ENCODE measurements at regions not wholly inside any gene's neighbourhood (a gene's known extent, or its start where the extent isn't known, plus 50 kb on each side); places are given as distances from the start of the nearest gene placed in this dataset.

DNA sequence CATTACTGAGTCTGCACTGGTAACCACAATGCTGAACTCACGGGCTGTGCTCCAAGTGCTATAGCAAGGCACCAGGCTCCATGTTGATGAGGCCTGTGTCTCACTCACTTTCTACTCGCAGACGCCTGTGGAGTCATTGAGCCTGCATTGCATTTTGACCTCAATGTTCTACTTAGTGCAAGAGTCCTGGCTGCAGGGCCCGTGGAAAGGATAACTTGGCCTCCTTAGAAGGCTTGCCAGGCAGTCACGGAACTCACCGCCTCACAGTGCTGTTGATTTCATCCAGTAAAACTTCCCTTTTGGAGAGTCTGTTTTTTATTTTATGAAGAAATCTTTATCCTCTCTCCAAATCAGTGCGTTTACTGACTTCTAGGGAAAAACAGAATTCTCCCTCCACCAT lies 290.4 kb downstream of the RNF144A start:
- Histone ChIP-seq H3K9me1 (ENCODE audit: control insufficient read depth, insufficient read depth, low read length) (no peaks in the 10 kb centered on the region), H3K79me2 (ENCODE audit: control insufficient read depth, insufficient read depth, low read length) (no peaks in the 10 kb centered on the region), H2AFZ (ENCODE audit: low read depth, low read length) (no peak overlapping the region), H4K20me1 (replicated peaks; ENCODE audit: control insufficient read depth, insufficient read depth, low read length) (no peaks in the 10 kb centered on the region), H3K36me3 (ENCODE audit: control insufficient read depth, insufficient read depth, low read length) (no peaks in the 10 kb centered on the region), H3K4me3 (no peak overlapping the region), H3K27ac (ENCODE audit: extremely low read depth, low read depth, low read length) (no peak overlapping the region), H3K27me3 (ENCODE audit: control insufficient read depth in 2 of 2, insufficient read depth in 2 of 2, low read length in 2 of 2) (peaks cover 0 to 22% of the 10 kb centered on the region in 2 experiments; a peak in 2 of 5 replicates), H3K4me2 (ENCODE audit: insufficient read depth, low read length) (no peak overlapping the region), H3K9me3 (replicated peaks; ENCODE audit: control insufficient read depth, insufficient read depth, low read depth, low read length) (no peaks in the 10 kb centered on the region), H3K9ac (ENCODE audit: insufficient read depth in 1 of 2, low read depth in 2 of 2, low read length in 2 of 2) (no peak overlapping the region), H3K4me1 (replicated peaks in 1 of 2; ENCODE audit: control insufficient read depth in 2 of 2, insufficient read depth in 2 of 2, low read length in 2 of 2) (no peaks in the 10 kb centered on the region)
- 0% methylated on average over 7 of the region's 7 CpGs for WGBS (ENCODE audit: insufficient coverage, low coverage, missing lambda C conversion rate)
- FAIRE-seq (no peak), ATAC-seq (no peak), DNase-seq (ENCODE audit: extremely low read depth in 1 of 4, low spot score in 3 of 4) (no peak)
- POLR2A ChIA-PET: interaction anchor here (0.6 kb wide), 1 partner anchor 1528 kb away, joined by 3 read pairs; no protein-coding TSS in a partner anchor
- TF ChIP-seq HNRNPUL1 (IDR thresholded peaks at IDR 0.05; ENCODE audit: low read length) (no peak), XRCC4 (IDR thresholded peaks at IDR 0.05; ENCODE audit: extremely low read depth, insufficient read depth, insufficient read length) (no peak), NFE2L1 (tag; IDR thresholded peaks at IDR 0.05; ENCODE audit: borderline replicate concordance, low read depth) (no peak), CBX5 (IDR thresholded peaks at IDR 0.05; ENCODE audit: borderline replicate concordance, low read depth) (no peak), PTTG1 (tag; IDR thresholded peaks at IDR 0.05; ENCODE audit: low read depth) (no peak), SIRT6 (IDR thresholded peaks at IDR 0.05; ENCODE audit: low read depth, low read length) (no peak)
- TF ChIP-seq, protein P1, sequence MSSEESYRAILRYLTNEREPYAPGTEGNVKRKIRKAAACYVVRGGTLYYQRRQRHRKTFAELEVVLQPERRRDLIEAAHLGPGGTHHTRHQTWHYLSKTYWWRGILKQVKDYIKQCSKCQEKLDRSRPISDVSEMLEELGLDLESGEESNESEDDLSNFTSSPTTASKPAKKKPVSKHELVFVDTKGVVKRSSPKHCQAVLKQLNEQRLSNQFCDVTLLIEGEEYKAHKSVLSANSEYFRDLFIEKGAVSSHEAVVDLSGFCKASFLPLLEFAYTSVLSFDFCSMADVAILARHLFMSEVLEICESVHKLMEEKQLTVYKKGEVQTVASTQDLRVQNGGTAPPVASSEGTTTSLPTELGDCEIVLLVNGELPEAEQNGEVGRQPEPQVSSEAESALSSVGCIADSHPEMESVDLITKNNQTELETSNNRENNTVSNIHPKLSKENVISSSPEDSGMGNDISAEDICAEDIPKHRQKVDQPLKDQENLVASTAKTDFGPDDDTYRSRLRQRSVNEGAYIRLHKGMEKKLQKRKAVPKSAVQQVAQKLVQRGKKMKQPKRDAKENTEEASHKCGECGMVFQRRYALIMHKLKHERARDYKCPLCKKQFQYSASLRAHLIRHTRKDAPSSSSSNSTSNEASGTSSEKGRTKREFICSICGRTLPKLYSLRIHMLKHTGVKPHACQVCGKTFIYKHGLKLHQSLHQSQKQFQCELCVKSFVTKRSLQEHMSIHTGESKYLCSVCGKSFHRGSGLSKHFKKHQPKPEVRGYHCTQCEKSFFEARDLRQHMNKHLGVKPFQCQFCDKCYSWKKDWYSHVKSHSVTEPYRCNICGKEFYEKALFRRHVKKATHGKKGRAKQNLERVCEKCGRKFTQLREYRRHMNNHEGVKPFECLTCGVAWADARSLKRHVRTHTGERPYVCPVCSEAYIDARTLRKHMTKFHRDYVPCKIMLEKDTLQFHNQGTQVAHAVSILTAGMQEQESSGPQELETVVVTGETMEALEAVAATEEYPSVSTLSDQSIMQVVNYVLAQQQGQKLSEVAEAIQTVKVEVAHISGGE (CRISPR knock-in tag; IDR thresholded peaks at IDR 0.05): no peak
- intact Hi-C loops (cut with micrococcal nuclease) (loop anchor here (10.0 kb wide), 1 partner anchor 157 kb away; no protein-coding TSS in a partner anchor), in situ Hi-C loops (cut with MboI) (no loop called here)
- CTCF ChIA-PET (ENCODE audit: low intra/inter-chr PET ratio): no interaction called here
- no TSS peak for BruUV-seq (replicated peaks)

Measured in K562 (cell line).